ENCODE measurements at regions not wholly inside any gene's neighbourhood (a gene's known extent, or its start where the extent isn't known, plus 50 kb on each side); places are given as distances from the start of the nearest gene placed in this dataset.

- no peaks in the 10 kb centered on the region for H3K27me3 ChIP-seq
- H3K27ac ChIP-seq, result no peak overlapping the region
- no peaks in the 10 kb centered on the region for H3K36me3 ChIP-seq
- no peak for DNase-seq
- no peaks in the 10 kb centered on the region for H3K4me1 ChIP-seq
- H3K9me3 ChIP-seq, result no peaks in the 10 kb centered on the region
- no peak overlapping the region for H3K4me3 ChIP-seq
- TF ChIP-seq EP300 (IDR thresholded peaks at IDR 0.05), result no peak
- TF ChIP-seq POLR2AphosphoS5 (IDR thresholded peaks at IDR 0.05), result no peak
- no peak for TF ChIP-seq POLR2A (IDR thresholded peaks at IDR 0.05)
- TF ChIP-seq, protein P1, sequence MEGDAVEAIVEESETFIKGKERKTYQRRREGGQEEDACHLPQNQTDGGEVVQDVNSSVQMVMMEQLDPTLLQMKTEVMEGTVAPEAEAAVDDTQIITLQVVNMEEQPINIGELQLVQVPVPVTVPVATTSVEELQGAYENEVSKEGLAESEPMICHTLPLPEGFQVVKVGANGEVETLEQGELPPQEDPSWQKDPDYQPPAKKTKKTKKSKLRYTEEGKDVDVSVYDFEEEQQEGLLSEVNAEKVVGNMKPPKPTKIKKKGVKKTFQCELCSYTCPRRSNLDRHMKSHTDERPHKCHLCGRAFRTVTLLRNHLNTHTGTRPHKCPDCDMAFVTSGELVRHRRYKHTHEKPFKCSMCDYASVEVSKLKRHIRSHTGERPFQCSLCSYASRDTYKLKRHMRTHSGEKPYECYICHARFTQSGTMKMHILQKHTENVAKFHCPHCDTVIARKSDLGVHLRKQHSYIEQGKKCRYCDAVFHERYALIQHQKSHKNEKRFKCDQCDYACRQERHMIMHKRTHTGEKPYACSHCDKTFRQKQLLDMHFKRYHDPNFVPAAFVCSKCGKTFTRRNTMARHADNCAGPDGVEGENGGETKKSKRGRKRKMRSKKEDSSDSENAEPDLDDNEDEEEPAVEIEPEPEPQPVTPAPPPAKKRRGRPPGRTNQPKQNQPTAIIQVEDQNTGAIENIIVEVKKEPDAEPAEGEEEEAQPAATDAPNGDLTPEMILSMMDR (IDR thresholded peaks at IDR 0.05), result no peak
- WGBS, 5 donors, result 50 to 76% (median 62%) methylated on average over 1 of the region's 1 CpG
- intact Hi-C loops (cut with DNase I; ENCODE audit: low total_unique reads), result no loop called here
Measured at GRCh38 chr18:66334534-66334933, 269.4 kb downstream of the CDH19 start.

- no peak overlapping the region for H3K27ac ChIP-seq
- H3K9me3 ChIP-seq, result no peaks in the 10 kb centered on the region
- WGBS, 5 donors, result 44 to 66% (median 54%) methylated on average over 1 of the region's 1 CpG
- DNase-seq, result no peak
- no peaks in the 10 kb centered on the region for H3K27me3 ChIP-seq
- H3K4me3 ChIP-seq, result no peak overlapping the region
- intact Hi-C loops (cut with DNase I; ENCODE audit: low total_unique reads), result no loop called here
- no peaks in the 10 kb centered on the region for H3K4me1 ChIP-seq
- TF ChIP-seq POLR2AphosphoS5 (IDR thresholded peaks at IDR 0.05) (no peak), EP300 (IDR thresholded peaks at IDR 0.05) (no peak), POLR2A (IDR thresholded peaks at IDR 0.05) (no peak)
- TF ChIP-seq, protein P1 (IDR thresholded peaks at IDR 0.05), result no peak
- H3K36me3 ChIP-seq, result no peaks in the 10 kb centered on the region
Measured at GRCh38 chr18:66329716-66330115, 274.2 kb downstream of the CDH19 start.

DNA sequence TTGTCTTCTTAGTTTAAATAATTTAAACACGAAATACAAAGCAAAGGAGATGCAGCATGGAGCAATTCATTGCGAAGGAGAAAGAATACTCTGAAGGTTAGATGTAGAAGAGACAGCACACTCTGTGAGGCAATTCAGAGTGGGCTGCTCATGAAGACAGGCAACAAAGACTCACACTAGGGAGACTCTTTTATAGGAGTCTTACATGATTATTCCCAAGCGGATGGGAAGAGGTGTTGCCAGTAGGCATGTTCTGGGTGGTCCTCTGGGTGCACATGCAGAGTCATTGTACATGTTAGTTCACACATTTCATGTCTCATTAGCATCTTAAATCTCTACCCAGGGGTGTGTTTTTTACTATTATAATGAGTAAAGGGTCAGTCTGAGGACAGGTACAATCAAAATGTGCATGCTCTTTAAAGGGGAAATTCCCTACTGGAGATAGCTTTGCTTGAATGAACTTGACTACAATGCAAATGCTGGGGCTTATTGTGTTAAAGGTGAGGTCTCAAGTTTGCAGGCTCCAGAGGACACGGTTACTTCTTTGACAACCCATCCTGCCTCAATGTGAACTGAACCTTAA lies 275.5 kb downstream of the CDH19 start:
- H3K36me3 ChIP-seq, result no peaks in the 10 kb centered on the region
- no peaks in the 10 kb centered on the region for H3K27me3 ChIP-seq
- TF ChIP-seq EP300 (IDR thresholded peaks at IDR 0.05) (no peak), POLR2AphosphoS5 (IDR thresholded peaks at IDR 0.05) (no peak), POLR2A (IDR thresholded peaks at IDR 0.05) (no peak)
- TF ChIP-seq, protein P1 (IDR thresholded peaks at IDR 0.05), result no peak
- no peaks in the 10 kb centered on the region for H3K4me1 ChIP-seq
- WGBS, 5 donors, result 71 to 83% (median 76%) methylated on average over 4 of the region's 4 CpGs
- intact Hi-C loops (cut with DNase I; ENCODE audit: low total_unique reads), result no loop called here
- no peak overlapping the region for H3K27ac ChIP-seq
- no peak overlapping the region for H3K4me3 ChIP-seq
- H3K9me3 ChIP-seq, result no peaks in the 10 kb centered on the region
- no peak for DNase-seq

GRCh38 chr18:66325251-66325650 lies 278.6 kb downstream of the CDH19 start:
- no peaks in the 10 kb centered on the region for H3K4me1 ChIP-seq
- TF ChIP-seq EP300 (IDR thresholded peaks at IDR 0.05), result no peak
- TF ChIP-seq POLR2AphosphoS5 (IDR thresholded peaks at IDR 0.05), result no peak
- TF ChIP-seq, protein P1 (IDR thresholded peaks at IDR 0.05), result no peak
- TF ChIP-seq POLR2A (IDR thresholded peaks at IDR 0.05), result no peak
- WGBS, 5 donors, result 68 to 77% (median 75%) methylated on average over 5 of the region's 5 CpGs
- intact Hi-C loops (cut with DNase I; ENCODE audit: low total_unique reads), result no loop called here
- H3K36me3 ChIP-seq, result no peaks in the 10 kb centered on the region
- no peak for DNase-seq
- no peak overlapping the region for H3K4me3 ChIP-seq
- no peaks in the 10 kb centered on the region for H3K27me3 ChIP-seq
- no peaks in the 10 kb centered on the region for H3K9me3 ChIP-seq
- no peak overlapping the region for H3K27ac ChIP-seq
